ENCODE measurements at regions not wholly inside any gene's neighbourhood (a gene's known extent, or its start where the extent isn't known, plus 50 kb on each side); places are given as distances from the start of the nearest gene placed in this dataset.

DNA sequence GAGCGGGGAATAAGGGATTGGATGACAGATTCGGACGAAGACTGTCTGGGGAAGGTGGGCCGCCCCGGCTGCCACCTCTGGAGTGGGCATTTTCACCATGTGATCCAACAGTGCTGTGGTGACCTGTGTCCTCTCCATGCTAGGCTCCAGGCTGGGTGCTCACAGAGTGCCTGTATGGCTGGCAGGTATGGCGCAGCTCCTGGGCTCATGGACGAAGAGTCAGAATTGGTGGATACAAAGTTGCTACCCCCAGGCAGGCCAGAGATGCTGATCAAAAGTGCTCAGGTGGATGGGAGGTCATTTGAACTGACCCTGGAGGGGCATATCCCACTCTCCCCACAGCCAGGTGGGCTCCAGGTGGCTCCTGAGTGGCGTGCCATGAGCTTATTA lies 111.3 kb upstream of the UQCRFS1 start:
- intact Hi-C loops (cut with micrococcal nuclease) = no loop called here
- Histone ChIP-seq H3K4me2 (ENCODE audit: low read length) (no peak overlapping the region), H3K9me3 (ENCODE audit: control insufficient read depth in 1 of 2, insufficient read depth in 1 of 2, low read depth in 1 of 2, low read length in 2 of 2) (no peaks in the 10 kb centered on the region), H2AFZ (ENCODE audit: low read depth, low read length, poor library complexity, severe bottlenecking) (no peak overlapping the region), H3K36me3 (ENCODE audit: control insufficient read depth in 1 of 2, insufficient read depth in 2 of 2, low read length in 2 of 2) (no peaks in the 10 kb centered on the region), H3K9me2 (ENCODE audit: insufficient read depth) (no peaks in the 10 kb centered on the region), H3K27me3 (ENCODE audit: insufficient read depth, low read length) (peaks cover 28% of the 10 kb centered on the region), H3K4me3 (replicated peaks in 1 of 2; ENCODE audit: low read depth in 1 of 2, low read length in 2 of 2) (no peak overlapping the region), H3K9ac (ENCODE audit: low read length) (no peak overlapping the region), H3K4me1 (ENCODE audit: control insufficient read depth in 1 of 2, insufficient read depth in 2 of 2, low read length in 2 of 2) (no peaks in the 10 kb centered on the region), H4K20me1 (ENCODE audit: insufficient read depth) (no peaks in the 10 kb centered on the region), H3K27ac (ENCODE audit: low read depth, low read length) (no peak overlapping the region), H3K79me2 (ENCODE audit: insufficient read depth, low read length) (no peaks in the 10 kb centered on the region)
- no peak for DNase-seq (ENCODE audit: low read depth, low spot score)
- ChIA-PET POLR2A (no interaction called here), CTCF (no interaction called here), RAD21 (ENCODE audit: low non-redundant PET in 1 of 2, low total read pairs in 2 of 2, uncharacterized antibody in 2 of 2, unreplicated experiment in 2 of 2) (no interaction called here)
- no peak for ATAC-seq
- no TSS peak for BruUV-seq (replicated peaks)
- TF ChIP-seq, protein P1, sequence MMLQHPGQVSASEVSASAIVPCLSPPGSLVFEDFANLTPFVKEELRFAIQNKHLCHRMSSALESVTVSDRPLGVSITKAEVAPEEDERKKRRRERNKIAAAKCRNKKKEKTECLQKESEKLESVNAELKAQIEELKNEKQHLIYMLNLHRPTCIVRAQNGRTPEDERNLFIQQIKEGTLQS (IDR thresholded peaks at IDR 0.05) = no peak
- TF ChIP-seq, protein P2, sequence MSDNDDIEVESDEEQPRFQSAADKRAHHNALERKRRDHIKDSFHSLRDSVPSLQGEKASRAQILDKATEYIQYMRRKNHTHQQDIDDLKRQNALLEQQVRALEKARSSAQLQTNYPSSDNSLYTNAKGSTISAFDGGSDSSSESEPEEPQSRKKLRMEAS (IDR thresholded peaks at IDR 0.05) = no peak
- TF ChIP-seq REST (IDR thresholded peaks at IDR 0.05; ENCODE audit: low read depth) (no peak), EZH2phosphoT487 (IDR thresholded peaks at IDR 0.05; ENCODE audit: borderline replicate concordance) (no peak), EGR1 (IDR thresholded peaks at IDR 0.05; ENCODE audit: low read depth) (no peak), ZNF274 (IDR thresholded peaks at IDR 0.05; ENCODE audit: low read depth, low read length) (no peak), TCF7L2 (IDR thresholded peaks at IDR 0.05; ENCODE audit: borderline replicate concordance, extremely low read depth, insufficient read depth, insufficient read length) (no peak), CBX3 (IDR thresholded peaks at IDR 0.05; ENCODE audit: low read depth) (no peak), POLR2A (IDR thresholded peaks at IDR 0.05; ENCODE audit: borderline replicate concordance, extremely low read depth, insufficient read depth, insufficient read length) (no peak), CTCF (IDR thresholded peaks at IDR 0.05 in 2 of 3, conservative IDR thresholded peaks at IDR 0.05 in 1 of 3; ENCODE audit: borderline replicate concordance in 1 of 3, insufficient read depth in 1 of 3, low read depth in 2 of 3, low read length in 2 of 3) (no peak), ZFX (IDR thresholded peaks at IDR 0.05) (no peak), JUND (IDR thresholded peaks at IDR 0.05) (no peak), EZH2 (IDR thresholded peaks at IDR 0.05) (no peak), YY1 (IDR thresholded peaks at IDR 0.05; ENCODE audit: extremely low read depth, insufficient replicate concordance, low read depth, low read length) (no peak), SP1 (IDR thresholded peaks at IDR 0.05; ENCODE audit: low read depth) (no peak)
